ENCODE measurements at regions not wholly inside any gene's neighbourhood (a gene's known extent, or its start where the extent isn't known, plus 50 kb on each side); places are given as distances from the start of the nearest gene placed in this dataset.
A peak's percentile ranks its signal among the peaks of the same experiment; 100 is the strongest.
"Not testable (repeated sequence)": the region's sequence is repeated elsewhere in the genome, so short reads cannot be mapped to it uniquely, and the experiment has no call there.

DNA sequence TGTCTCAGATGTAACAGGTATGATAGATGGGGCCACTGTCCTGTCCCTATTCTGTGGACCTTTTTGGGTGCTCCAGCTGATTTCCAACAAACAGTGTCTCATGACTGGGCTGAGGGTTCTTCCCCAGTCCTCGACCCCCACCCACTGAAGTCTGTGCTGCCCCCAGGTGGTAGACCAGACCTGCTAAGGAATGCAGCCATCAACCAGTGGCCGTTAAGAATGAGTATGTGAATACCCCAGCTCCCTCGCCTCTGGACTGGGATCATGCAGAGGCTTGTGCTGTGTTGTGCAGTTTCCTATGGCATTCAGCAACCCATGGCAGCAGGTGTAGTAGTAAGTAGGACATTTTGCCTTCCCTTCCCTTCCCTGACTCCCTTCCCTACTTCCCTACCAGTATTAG lies 183.1 kb upstream of the KAZN start:
- Histone ChIP-seq H4K91ac (ENCODE audit: low read depth, low read length, poor library complexity) (no peak overlapping the region), H3K9ac (ENCODE audit: low read depth, low read length, poor library complexity) (no peak overlapping the region), H2BK12ac (ENCODE audit: low read length) (no peak overlapping the region), H3K14ac (ENCODE audit: low read length) (no peak overlapping the region), H3K18ac (ENCODE audit: low read length) (peak overlapping the region; percentile 64), H3K36me3 (replicated peaks in 1 of 2; ENCODE audit: control insufficient read depth in 2 of 2, insufficient read depth in 2 of 2, low read length in 2 of 2) (no peaks in the 10 kb centered on the region), H3K4me2 (ENCODE audit: insufficient read depth, low read length, poor library complexity, severe bottlenecking) (no peak overlapping the region), H3K4me3 (ENCODE audit: low read length in 2 of 2) (no peak overlapping the region), H3K23ac (ENCODE audit: low read depth, low read length, poor library complexity) (peak overlapping the region; percentile 85), H2AFZ (ENCODE audit: low read length) (no peak overlapping the region), H3K79me1 (ENCODE audit: low read depth, low read length) (no peaks in the 10 kb centered on the region), H2AK5ac (ENCODE audit: low read depth, low read length) (no peak overlapping the region), H2BK5ac (ENCODE audit: low read length) (peak overlapping the region; percentile 82), H3K9me3 (replicated peaks in 1 of 2; ENCODE audit: control insufficient read depth in 2 of 2, insufficient read depth in 1 of 2, low read depth in 1 of 2, low read length in 2 of 2) (peaks cover 0 to 4% of the 10 kb centered on the region in 2 donors), H2BK120ac (ENCODE audit: low read depth, low read length) (no peak overlapping the region), H3K27me3 (ENCODE audit: control insufficient read depth in 3 of 3, insufficient read depth in 3 of 3, low read depth in 1 of 3, low read length in 3 of 3) (no peaks in the 10 kb centered on the region), H3K4me1 (ENCODE audit: control insufficient read depth in 2 of 2, insufficient read depth in 1 of 2, low read depth in 1 of 2, low read length in 2 of 2) (peaks cover 0 to 5% of the 10 kb centered on the region in 2 donors), H2BK15ac (ENCODE audit: low read length) (peak overlapping the region; percentile 58), H4K8ac (ENCODE audit: low read depth, low read length) (no peak overlapping the region), H3K27ac (replicated peaks; ENCODE audit: low read length) (no peak overlapping the region), H3K4ac (ENCODE audit: low read length) (no peak overlapping the region)
- no CpG with 5 or more reads among the region's 3 CpGs for WGBS, 2 donors (ENCODE audit: extremely low coverage in 2 of 2, insufficient read length in 2 of 2, insufficient replicate concordance in 1 of 2)
- DNase-seq (ENCODE audit: low spot score): no peak

DNA sequence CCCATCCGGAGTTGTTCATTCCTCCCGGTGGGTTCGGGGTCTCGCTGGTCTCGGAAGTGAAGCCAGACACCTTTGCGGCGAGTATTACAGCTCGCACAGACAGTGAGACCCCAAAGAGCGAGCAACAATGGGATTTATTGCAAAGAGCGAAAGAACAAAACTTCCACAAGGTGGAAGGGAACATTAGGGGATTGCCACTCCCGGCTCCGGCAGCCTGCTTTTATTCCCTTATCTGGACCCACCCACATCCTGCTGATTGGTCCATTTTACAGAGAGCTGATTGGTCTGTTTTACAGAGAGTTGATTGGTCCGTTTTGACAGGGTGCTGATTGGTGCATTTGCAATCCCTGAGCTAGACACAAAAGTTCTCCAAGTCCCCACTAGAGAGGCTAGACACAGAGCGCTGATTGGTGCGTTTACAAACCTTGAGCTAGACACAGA lies 178.7 kb upstream of the KAZN start:
- WGBS, 2 donors (ENCODE audit: extremely low coverage in 2 of 2, insufficient read length in 2 of 2, insufficient replicate concordance in 1 of 2): no CpG with 5 or more reads among the region's 15 CpGs
- H3K14ac ChIP-seq (ENCODE audit: low read length); H3K18ac ChIP-seq (ENCODE audit: low read length); H3K4me3 ChIP-seq (ENCODE audit: low read length in 2 of 2); H3K4ac ChIP-seq (ENCODE audit: low read length); H4K8ac ChIP-seq (ENCODE audit: low read depth, low read length); H3K9ac ChIP-seq (ENCODE audit: low read depth, low read length, poor library complexity); H3K36me3 ChIP-seq (replicated peaks in 1 of 2; ENCODE audit: control insufficient read depth in 2 of 2, insufficient read depth in 2 of 2, low read length in 2 of 2); H3K9me3 ChIP-seq (replicated peaks in 1 of 2; ENCODE audit: control insufficient read depth in 2 of 2, insufficient read depth in 1 of 2, low read depth in 1 of 2, low read length in 2 of 2); H3K23ac ChIP-seq (ENCODE audit: low read depth, low read length, poor library complexity); H3K4me2 ChIP-seq (ENCODE audit: insufficient read depth, low read length, poor library complexity, severe bottlenecking); H3K79me1 ChIP-seq (ENCODE audit: low read depth, low read length); H3K27ac ChIP-seq (replicated peaks; ENCODE audit: low read length); H4K91ac ChIP-seq (ENCODE audit: low read depth, low read length, poor library complexity); H2BK120ac ChIP-seq (ENCODE audit: low read depth, low read length); H3K4me1 ChIP-seq (ENCODE audit: control insufficient read depth in 2 of 2, insufficient read depth in 1 of 2, low read depth in 1 of 2, low read length in 2 of 2); DNase-seq (ENCODE audit: low spot score); H3K27me3 ChIP-seq (ENCODE audit: control insufficient read depth in 3 of 3, insufficient read depth in 3 of 3, low read depth in 1 of 3, low read length in 3 of 3); H2BK12ac ChIP-seq (ENCODE audit: low read length); H2BK15ac ChIP-seq (ENCODE audit: low read length); H2AK5ac ChIP-seq (ENCODE audit: low read depth, low read length); H2BK5ac ChIP-seq (ENCODE audit: low read length): not testable (repeated sequence)
- peak overlapping the region; percentile 21 for H2AFZ ChIP-seq (ENCODE audit: low read length)

DNA sequence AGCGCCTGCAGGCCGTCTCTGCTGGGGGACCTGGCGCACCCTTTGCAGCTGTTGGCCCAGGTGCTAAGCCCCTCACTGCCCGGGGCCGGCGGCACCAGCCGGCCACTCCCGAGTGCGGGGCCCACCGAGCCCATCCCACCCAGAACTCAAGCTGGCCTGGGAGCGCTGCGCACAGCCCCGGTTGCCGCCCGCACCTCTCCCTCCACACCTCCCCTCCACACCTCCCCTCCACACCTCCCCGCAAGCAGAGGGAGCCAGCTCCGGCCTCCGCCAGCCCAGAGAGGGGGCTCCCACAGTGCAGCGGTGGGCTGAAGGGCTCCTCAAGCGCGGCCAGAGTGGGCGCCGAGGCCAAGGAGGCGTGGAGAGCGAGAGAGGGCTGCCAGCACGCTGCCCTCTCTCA lies 177.8 kb upstream of the KAZN start:
- Histone ChIP-seq H4K91ac (ENCODE audit: low read depth, low read length, poor library complexity) (no peak overlapping the region), H2AFZ (ENCODE audit: low read length) (no peak overlapping the region), H3K27ac (replicated peaks; ENCODE audit: low read length) (no peak overlapping the region), H3K4me1 (ENCODE audit: control insufficient read depth in 2 of 2, insufficient read depth in 1 of 2, low read depth in 1 of 2, low read length in 2 of 2) (no peaks in the 10 kb centered on the region), H3K14ac (ENCODE audit: low read length) (no peak overlapping the region), H3K4ac (ENCODE audit: low read length) (no peak overlapping the region), H2BK5ac (ENCODE audit: low read length) (no peak overlapping the region), H4K8ac (ENCODE audit: low read depth, low read length) (no peak overlapping the region), H3K4me3 (ENCODE audit: low read length in 2 of 2) (no peak overlapping the region), H3K79me1 (ENCODE audit: low read depth, low read length) (no peaks in the 10 kb centered on the region), H3K9me3 (replicated peaks in 1 of 2; ENCODE audit: control insufficient read depth in 2 of 2, insufficient read depth in 1 of 2, low read depth in 1 of 2, low read length in 2 of 2) (peaks cover 0 to 8% of the 10 kb centered on the region in 2 donors), H3K23ac (ENCODE audit: low read depth, low read length, poor library complexity) (peak overlapping the region; percentile 31), H3K36me3 (replicated peaks in 1 of 2; ENCODE audit: control insufficient read depth in 2 of 2, insufficient read depth in 2 of 2, low read length in 2 of 2) (no peaks in the 10 kb centered on the region), H3K27me3 (ENCODE audit: control insufficient read depth in 3 of 3, insufficient read depth in 3 of 3, low read depth in 1 of 3, low read length in 3 of 3) (no peaks in the 10 kb centered on the region), H2BK12ac (ENCODE audit: low read length) (no peak overlapping the region), H2BK15ac (ENCODE audit: low read length) (no peak overlapping the region), H3K4me2 (ENCODE audit: insufficient read depth, low read length, poor library complexity, severe bottlenecking) (no peak overlapping the region), H3K9ac (ENCODE audit: low read depth, low read length, poor library complexity) (no peak overlapping the region), H2AK5ac (ENCODE audit: low read depth, low read length) (no peak overlapping the region), H2BK120ac (ENCODE audit: low read depth, low read length) (no peak overlapping the region), H3K18ac (ENCODE audit: low read length) (no peak overlapping the region)
- no CpG with 5 or more reads among the region's 26 CpGs for WGBS, 2 donors (ENCODE audit: extremely low coverage in 2 of 2, insufficient read length in 2 of 2, insufficient replicate concordance in 1 of 2)
- DNase-seq (ENCODE audit: low spot score): no peak

DNA sequence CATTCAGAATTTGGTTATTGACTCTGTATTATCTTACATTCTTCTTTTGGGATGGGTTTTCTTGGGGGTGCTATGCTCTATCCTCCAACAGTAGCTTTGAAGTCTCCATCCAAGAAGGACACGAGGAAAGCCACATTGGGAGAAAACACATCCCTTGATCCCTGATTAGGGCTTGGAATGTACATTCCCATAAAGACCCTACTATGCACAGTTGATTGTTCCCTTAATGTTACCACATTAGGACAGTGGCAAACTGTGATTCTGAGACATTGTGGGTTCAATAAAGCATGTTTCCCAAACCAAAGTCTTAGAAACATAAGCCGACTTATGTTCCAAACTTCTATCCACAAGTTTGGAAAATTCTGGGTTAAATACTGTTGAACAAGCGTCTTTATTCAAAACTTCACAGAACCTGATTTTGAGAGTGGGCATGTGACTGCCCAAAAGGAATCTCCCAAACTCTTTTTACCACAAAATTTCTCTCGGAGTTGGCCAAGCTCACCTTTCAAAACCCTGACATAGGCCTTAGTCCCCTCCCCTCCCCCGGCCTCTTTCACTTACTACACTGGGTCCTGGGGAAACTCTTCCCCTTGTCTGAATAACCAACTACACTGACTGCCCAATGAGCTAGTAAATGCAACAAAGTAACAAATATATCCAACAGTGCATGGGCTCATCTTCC lies 177.0 kb upstream of the KAZN start:
- DNase-seq (ENCODE audit: low spot score): no peak
- Histone ChIP-seq H3K79me1 (ENCODE audit: low read depth, low read length) (no peaks in the 10 kb centered on the region), H3K9me3 (replicated peaks in 1 of 2; ENCODE audit: control insufficient read depth in 2 of 2, insufficient read depth in 1 of 2, low read depth in 1 of 2, low read length in 2 of 2) (peaks cover 0 to 8% of the 10 kb centered on the region in 2 donors), H4K8ac (ENCODE audit: low read depth, low read length) (no peak overlapping the region), H2AFZ (ENCODE audit: low read length) (no peak overlapping the region), H2BK120ac (ENCODE audit: low read depth, low read length) (no peak overlapping the region), H2BK12ac (ENCODE audit: low read length) (no peak overlapping the region), H4K91ac (ENCODE audit: low read depth, low read length, poor library complexity) (no peak overlapping the region), H3K4ac (ENCODE audit: low read length) (no peak overlapping the region), H3K23ac (ENCODE audit: low read depth, low read length, poor library complexity) (no peak overlapping the region), H3K4me1 (ENCODE audit: control insufficient read depth in 2 of 2, insufficient read depth in 1 of 2, low read depth in 1 of 2, low read length in 2 of 2) (no peaks in the 10 kb centered on the region), H3K4me2 (ENCODE audit: insufficient read depth, low read length, poor library complexity, severe bottlenecking) (no peak overlapping the region), H3K36me3 (replicated peaks in 1 of 2; ENCODE audit: control insufficient read depth in 2 of 2, insufficient read depth in 2 of 2, low read length in 2 of 2) (no peaks in the 10 kb centered on the region), H3K27ac (replicated peaks; ENCODE audit: low read length) (no peak overlapping the region), H2BK5ac (ENCODE audit: low read length) (no peak overlapping the region), H3K27me3 (ENCODE audit: control insufficient read depth in 3 of 3, insufficient read depth in 3 of 3, low read depth in 1 of 3, low read length in 3 of 3) (no peaks in the 10 kb centered on the region), H3K9ac (ENCODE audit: low read depth, low read length, poor library complexity) (no peak overlapping the region), H2BK15ac (ENCODE audit: low read length) (no peak overlapping the region), H3K18ac (ENCODE audit: low read length) (no peak overlapping the region), H3K14ac (ENCODE audit: low read length) (no peak overlapping the region), H3K4me3 (ENCODE audit: low read length in 2 of 2) (no peak overlapping the region), H2AK5ac (ENCODE audit: low read depth, low read length) (no peak overlapping the region)
- no CpG with 5 or more reads among the region's 5 CpGs for WGBS, 2 donors (ENCODE audit: extremely low coverage in 2 of 2, insufficient read length in 2 of 2, insufficient replicate concordance in 1 of 2)
